Mammary epithelial cell (primary cell): ENCODE measurements at regions not wholly inside any gene's neighbourhood (a gene's known extent, or its start where the extent isn't known, plus 50 kb on each side); places are given as distances from the start of the nearest gene placed in this dataset.

ENCODE experiments used
- EZH2 ChIP-seq: IDR thresholded peaks from 2 replicates; pipeline ENCODE4 v1.6.1; 2012; ENCODE audit warnings: low read length, inconsistent platforms, borderline replicate concordance
- TF ChIP-seq, protein P1 (sequence below), 2 donors: IDR thresholded peaks in 1 of 2; conservative IDR thresholded peaks in 1 of 2; 2 replicates each; pipeline ENCODE4 v1.5.1; 2011 to 2012; ENCODE audit warnings: inconsistent platforms in 2 of 2, low read length in 2 of 2, mild to moderate bottlenecking in 2 of 2, control low read depth in 1 of 2, low read depth in 1 of 2; ENCODE audit not compliant: insufficient read depth in 1 of 2; ENCODE audit errors: extremely low read depth in 1 of 2

DNA sequence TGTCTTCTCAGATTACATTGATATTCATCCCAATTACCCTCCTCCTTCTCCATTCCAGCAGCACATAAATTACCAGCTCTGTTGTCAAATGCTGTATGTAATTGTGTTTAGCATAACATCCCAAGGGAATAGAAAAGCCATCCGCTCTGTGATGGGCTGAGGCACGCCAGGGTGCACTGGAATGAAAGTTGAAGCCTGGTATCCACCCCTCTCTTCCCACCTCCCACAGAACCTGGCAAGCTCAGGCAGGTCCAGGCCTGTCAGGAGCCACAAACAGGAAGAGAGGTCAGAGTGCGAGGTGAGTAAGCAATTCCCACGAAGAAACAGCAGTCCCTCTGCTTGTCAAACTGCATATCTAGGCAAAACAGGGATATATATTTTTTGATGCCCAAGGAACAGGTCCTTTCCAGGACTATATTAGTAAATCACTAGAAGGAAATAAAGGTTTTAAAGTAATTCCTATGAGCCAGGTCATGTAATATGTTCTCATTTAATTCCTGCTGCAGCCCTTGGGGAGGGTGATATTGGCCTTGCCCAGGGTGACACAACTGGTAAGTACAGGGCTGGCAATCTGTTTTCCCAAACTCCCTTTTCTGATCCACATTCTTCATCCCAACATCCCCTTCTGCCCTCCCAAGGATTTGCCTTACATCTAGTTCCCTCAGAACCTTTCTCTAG is 155.6 kb upstream of the GHITM start:
- TF ChIP-seq, protein P1, sequence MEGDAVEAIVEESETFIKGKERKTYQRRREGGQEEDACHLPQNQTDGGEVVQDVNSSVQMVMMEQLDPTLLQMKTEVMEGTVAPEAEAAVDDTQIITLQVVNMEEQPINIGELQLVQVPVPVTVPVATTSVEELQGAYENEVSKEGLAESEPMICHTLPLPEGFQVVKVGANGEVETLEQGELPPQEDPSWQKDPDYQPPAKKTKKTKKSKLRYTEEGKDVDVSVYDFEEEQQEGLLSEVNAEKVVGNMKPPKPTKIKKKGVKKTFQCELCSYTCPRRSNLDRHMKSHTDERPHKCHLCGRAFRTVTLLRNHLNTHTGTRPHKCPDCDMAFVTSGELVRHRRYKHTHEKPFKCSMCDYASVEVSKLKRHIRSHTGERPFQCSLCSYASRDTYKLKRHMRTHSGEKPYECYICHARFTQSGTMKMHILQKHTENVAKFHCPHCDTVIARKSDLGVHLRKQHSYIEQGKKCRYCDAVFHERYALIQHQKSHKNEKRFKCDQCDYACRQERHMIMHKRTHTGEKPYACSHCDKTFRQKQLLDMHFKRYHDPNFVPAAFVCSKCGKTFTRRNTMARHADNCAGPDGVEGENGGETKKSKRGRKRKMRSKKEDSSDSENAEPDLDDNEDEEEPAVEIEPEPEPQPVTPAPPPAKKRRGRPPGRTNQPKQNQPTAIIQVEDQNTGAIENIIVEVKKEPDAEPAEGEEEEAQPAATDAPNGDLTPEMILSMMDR (conservative IDR thresholded peaks at IDR 0.05 in 1 of 2, IDR thresholded peaks at IDR 0.05 in 1 of 2; ENCODE audit: extremely low read depth in 1 of 2, insufficient read depth in 1 of 2, low read depth in 1 of 2, low read length in 2 of 2) = no peak
- TF ChIP-seq EZH2 = no peak
